T-helper 1 cell (primary cell): ENCODE measurements at regions not wholly inside any gene's neighbourhood (a gene's known extent, or its start where the extent isn't known, plus 50 kb on each side); places are given as distances from the start of the nearest gene placed in this dataset.
A peak's percentile ranks its signal among the peaks of the same experiment; 100 is the strongest.
"Not testable (repeated sequence)": the region's sequence is repeated elsewhere in the genome, so short reads cannot be mapped to it uniquely, and the experiment has no call there.

Source experiments
- DNase-seq, 5 donors: peaks; one replicate each; pipeline ENCODE4 v3.0.0-alpha.2; 2012 to 2020

GRCh38 chr13:78978381-78978998, 319.5 kb upstream of the OBI1 start:
- peak in 3 of 5 donors; percentile 17 to 42 (median 17) for DNase-seq

- no peak for DNase-seq
Observed at GRCh38 chr13:78977311-78977710, 318.4 kb upstream of the OBI1 start.

GRCh38 chr13:78976696-78977095, 317.7 kb upstream of the OBI1 start:
- no peak for DNase-seq

GRCh38 chr13:78972561-78972960, 313.6 kb upstream of the OBI1 start:
- no peak for DNase-seq

- DNase-seq, result no peak
Observed at GRCh38 chr13:78971355-78972025, 312.5 kb upstream of the OBI1 start.

- no peak for DNase-seq
Observed at GRCh38 chr13:78960881-78961280, 301.9 kb upstream of the OBI1 start.

GRCh38 chr13:78958006-78958405, 299.1 kb upstream of the OBI1 start:
- DNase-seq, result no peak

GRCh38 chr13:78940455-78941130, 281.6 kb upstream of the OBI1 start:
- no peak for DNase-seq

- DNase-seq, result no peak
Observed at GRCh38 chr13:78934336-78934735, 275.4 kb upstream of the OBI1 start.

- DNase-seq, result no peak
Observed at GRCh38 chr13:78915015-78915414, 256.1 kb upstream of the OBI1 start.

- DNase-seq, result no peak
Observed at GRCh38 chr13:78913656-78914055, 254.7 kb upstream of the OBI1 start.

GRCh38 chr13:78910147-78910546, 251.2 kb upstream of the OBI1 start:
- no peak for DNase-seq

- DNase-seq, result no peak
Observed at GRCh38 chr13:78909276-78909675, 250.3 kb upstream of the OBI1 start.

- no peak for DNase-seq
Observed at GRCh38 chr13:78907006-78907405, 248.1 kb upstream of the OBI1 start.

- no peak for DNase-seq
Observed at GRCh38 chr13:78897200-78897599, 238.2 kb upstream of the OBI1 start.

GRCh38 chr13:78884571-78884970, 225.6 kb upstream of the OBI1 start:
- DNase-seq, result no peak

GRCh38 chr13:78881751-78882150, 222.8 kb upstream of the OBI1 start:
- no peak for DNase-seq

GRCh38 chr13:78881054-78881453, 222.1 kb upstream of the OBI1 start:
- DNase-seq, result no peak

GRCh38 chr13:78876915-78877549, 218.1 kb upstream of the OBI1 start:
- DNase-seq, result no peak

GRCh38 chr13:78875792-78876580, 217.0 kb upstream of the OBI1 start:
- DNase-seq, result no peak

GRCh38 chr13:78868991-78869390, 210.0 kb upstream of the OBI1 start:
- DNase-seq, result no peak

GRCh38 chr13:78867655-78868054, 208.7 kb upstream of the OBI1 start:
- DNase-seq, result no peak

GRCh38 chr13:78866076-78866475, 207.1 kb upstream of the OBI1 start:
- not testable (repeated sequence) for DNase-seq
